Liver (tissue), 8 donors: ENCODE measurements at regions not wholly inside any gene's neighbourhood (a gene's known extent, or its start where the extent isn't known, plus 50 kb on each side); places are given as distances from the start of the nearest gene placed in this dataset.

Source experiments
- DNase-seq: peaks from one replicate; pipeline ENCODE4 v3.0.0-alpha.2; 2017; ENCODE audit warnings: low spot score
- H3K27ac ChIP-seq, 2 donors: one replicate each; pipeline ENCODE4 v1.7.0; 2013; ENCODE audit warnings: inconsistent platforms in 2 of 2, low read length in 2 of 2, control low read depth in 1 of 2, low read depth in 1 of 2, mild to moderate bottlenecking in 1 of 2
- H3K27me3 ChIP-seq, 4 donors: one replicate each; pipeline versions ENCODE4 v1.6.1 to v1.7.0; 2013; ENCODE audit warnings: low read length in 3 of 4, inconsistent platforms in 1 of 4, mild to moderate bottlenecking in 1 of 4, moderate library complexity in 1 of 4; ENCODE audit not compliant: control insufficient read depth in 4 of 4, insufficient read depth in 4 of 4
- H3K36me3 ChIP-seq, 4 donors: one replicate each; pipeline versions ENCODE4 v1.6.1 to v1.7.0; 2013; ENCODE audit warnings: low read length in 3 of 4, mild to moderate bottlenecking in 3 of 4, low read depth in 1 of 4, moderate library complexity in 1 of 4; ENCODE audit not compliant: control insufficient read depth in 4 of 4, insufficient read depth in 3 of 4
- H3K4me1 ChIP-seq, 4 donors: one replicate each; pipeline versions ENCODE4 v1.6.1 to v1.7.0; 2013; ENCODE audit warnings: low read length in 3 of 4, mild to moderate bottlenecking in 3 of 4, moderate library complexity in 1 of 4; ENCODE audit not compliant: control insufficient read depth in 4 of 4, insufficient read depth in 4 of 4
- H3K4me3 ChIP-seq, 3 donors: one replicate each; pipeline versions ENCODE4 v1.6.1 to v1.7.0; 2013; ENCODE audit warnings: low read length in 3 of 3, control low read depth in 1 of 3, low read depth in 1 of 3, mild to moderate bottlenecking in 1 of 3
- H3K9ac ChIP-seq, 2 donors: one replicate each; pipeline ENCODE4 v1.7.0; 2013; ENCODE audit warnings: low read length in 2 of 2, mild to moderate bottlenecking in 2 of 2, moderate library complexity in 2 of 2, control low read depth in 1 of 2, low read depth in 1 of 2
- H3K9me3 ChIP-seq, 4 donors: one replicate each; pipeline versions ENCODE4 v1.6.1 to v1.7.0; 2013; ENCODE audit warnings: low read length in 3 of 4; ENCODE audit not compliant: control insufficient read depth in 4 of 4
- ATF3 ChIP-seq: IDR thresholded peaks from 2 replicates; pipeline ENCODE4 v1.6.1; 2016; ENCODE audit warnings: antibody characterized with exemption
- CTCF ChIP-seq: fragments of 150-350 bp; IDR thresholded peaks from 2 replicates; pipeline ENCODE4 v1.5.1; 2017; ENCODE audit warnings: improper control_type of control experiment, low read depth, low read length; ENCODE audit not compliant: missing input control
- EGR1 ChIP-seq, 2 donors: IDR thresholded peaks; 2 replicates each; pipeline ENCODE4 v1.6.1; 2016 to 2018; ENCODE audit warnings: antibody characterized with exemption in 2 of 2, low read depth in 2 of 2
- FOXA1 ChIP-seq: IDR thresholded peaks from 2 replicates; pipeline ENCODE4 v1.6.1; 2016; ENCODE audit warnings: antibody characterized with exemption
- FOXA2 ChIP-seq: IDR thresholded peaks from 2 replicates; pipeline ENCODE4 v1.6.1; 2016; ENCODE audit warnings: antibody characterized with exemption
- GABPA ChIP-seq, 2 donors: IDR thresholded peaks in 1 of 2; conservative IDR thresholded peaks in 1 of 2; 2 replicates each; pipeline ENCODE4 v1.6.1; 2016; ENCODE audit warnings: antibody characterized with exemption in 2 of 2, mild to moderate bottlenecking in 1 of 2, moderate library complexity in 1 of 2
- HNF4G ChIP-seq: IDR thresholded peaks from 2 replicates; pipeline ENCODE4 v1.6.1; 2016; ENCODE audit warnings: antibody characterized with exemption
- JUND ChIP-seq, 2 donors: IDR thresholded peaks; 2 replicates each; pipeline ENCODE4 v1.6.1; 2016; ENCODE audit warnings: antibody characterized with exemption in 2 of 2
- MAX ChIP-seq: IDR thresholded peaks from 2 replicates; pipeline ENCODE4 v1.6.1; 2016; ENCODE audit warnings: antibody characterized with exemption
- NR2F2 ChIP-seq: IDR thresholded peaks from 2 replicates; pipeline ENCODE4 v1.6.1; 2016; ENCODE audit warnings: antibody characterized with exemption
- RAD21 ChIP-seq, 2 donors: IDR thresholded peaks; 2 replicates each; pipeline ENCODE4 v1.6.1; 2016; ENCODE audit warnings: antibody characterized with exemption in 2 of 2, mild to moderate bottlenecking in 2 of 2
- REST ChIP-seq: IDR thresholded peaks from 2 replicates; pipeline ENCODE4 v1.6.1; 2016; ENCODE audit warnings: antibody characterized with exemption, mild to moderate bottlenecking
- RXRA ChIP-seq, 2 donors: IDR thresholded peaks; 2 replicates each; pipeline ENCODE4 v1.6.1; 2017 to 2018; ENCODE audit warnings: antibody characterized with exemption in 2 of 2, mild to moderate bottlenecking in 1 of 2
- TAF1 ChIP-seq: conservative IDR thresholded peaks from 2 replicates; pipeline ENCODE4 v1.6.1; 2016; ENCODE audit warnings: antibody characterized with exemption, mild to moderate bottlenecking
- ZBTB33 ChIP-seq: IDR thresholded peaks from 2 replicates; pipeline ENCODE4 v1.6.1; 2016; ENCODE audit warnings: antibody characterized with exemption
- WGBS: extraction: QIAGEN DNeasy Blood & Tissue Kit; methylation state at CpG from one replicate; pipeline ENCODE4 v1.1.7; 2013; 5-methylcytosine and 5-hydroxymethylcytosine counted together
- donor health status: healthy.
- donor health status: healthy.
- donor health status: healthy.
- donor health status: healthy.
- donor health status: healthy.

GRCh38 chr5:51185850-51186329, 197.4 kb upstream of the ISL1 start:
- H3K4me1 ChIP-seq, result no peaks in the 10 kb centered on the region
- no peak for TF ChIP-seq TAF1
- no peak overlapping the region for H3K9ac ChIP-seq
- WGBS, result 70% methylated on average over 4 of the region's 4 CpGs
- H3K36me3 ChIP-seq, result no peaks in the 10 kb centered on the region
- H3K4me3 ChIP-seq, result no peak overlapping the region
- no peak overlapping the region for H3K27ac ChIP-seq
- DNase-seq, result no peak
- no peaks in the 10 kb centered on the region for H3K9me3 ChIP-seq
- no peaks in the 10 kb centered on the region for H3K27me3 ChIP-seq

- 67% methylated on average over 6 of the region's 6 CpGs for WGBS
- Histone ChIP-seq H3K4me1 (no peaks in the 10 kb centered on the region), H3K36me3 (no peaks in the 10 kb centered on the region), H3K4me3 (no peak overlapping the region), H3K9ac (no peak overlapping the region), H3K9me3 (no peaks in the 10 kb centered on the region), H3K27me3 (no peaks in the 10 kb centered on the region), H3K27ac (no peak overlapping the region)
- no peak for DNase-seq
- TF ChIP-seq RAD21 (IDR thresholded peaks at IDR 0.05) (no peak), ATF3 (no peak), EGR1 (IDR thresholded peaks at IDR 0.05; ENCODE audit: low read depth in 2 of 2) (no peak), REST (no peak), JUND (IDR thresholded peaks at IDR 0.05) (no peak), FOXA1 (no peak), NR2F2 (no peak), MAX (no peak), TAF1 (no peak), GABPA (IDR thresholded peaks at IDR 0.05 in 1 of 2, conservative IDR thresholded peaks at IDR 0.05 in 1 of 2) (no peak), RXRA (IDR thresholded peaks at IDR 0.05) (no peak), HNF4G (no peak), CTCF (no peak), FOXA2 (no peak), ZBTB33 (no peak)
Observed at GRCh38 chr5:51188001-51188591, 195.2 kb upstream of the ISL1 start.
